GM12872 (cell line): ENCODE measurements at regions not wholly inside any gene's neighbourhood (a gene's known extent, or its start where the extent isn't known, plus 50 kb on each side); places are given as distances from the start of the nearest gene placed in this dataset.

Experiments
- TF ChIP-seq, protein P1 (sequence below): IDR thresholded peaks from 3 replicates; pipeline ENCODE4 v1.5.1; 2011; ENCODE audit warnings: low read depth, mild to moderate bottlenecking, low read length, moderate library complexity; ENCODE audit not compliant: insufficient read depth

DNA sequence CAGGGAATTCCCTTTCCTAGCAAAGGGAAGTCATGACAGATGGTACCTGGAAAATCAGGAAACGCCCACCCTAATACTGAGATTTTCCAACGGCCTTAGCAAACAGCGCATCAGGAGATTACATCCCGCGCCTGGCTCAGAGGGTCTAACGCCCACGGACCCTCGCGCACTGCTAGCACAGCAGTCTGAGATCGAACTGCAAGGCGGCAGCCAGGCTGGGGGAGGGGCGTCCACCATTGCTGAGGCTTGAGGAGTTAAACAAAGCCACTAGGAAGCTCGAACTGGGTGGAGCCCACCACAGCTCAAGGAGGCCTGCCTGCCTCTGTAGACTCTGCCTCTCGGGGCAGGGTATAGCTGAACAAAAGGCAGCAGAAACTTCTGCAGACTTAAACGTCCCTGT is 507.7 kb downstream of the ZIC3 start:
- TF ChIP-seq, protein P1, sequence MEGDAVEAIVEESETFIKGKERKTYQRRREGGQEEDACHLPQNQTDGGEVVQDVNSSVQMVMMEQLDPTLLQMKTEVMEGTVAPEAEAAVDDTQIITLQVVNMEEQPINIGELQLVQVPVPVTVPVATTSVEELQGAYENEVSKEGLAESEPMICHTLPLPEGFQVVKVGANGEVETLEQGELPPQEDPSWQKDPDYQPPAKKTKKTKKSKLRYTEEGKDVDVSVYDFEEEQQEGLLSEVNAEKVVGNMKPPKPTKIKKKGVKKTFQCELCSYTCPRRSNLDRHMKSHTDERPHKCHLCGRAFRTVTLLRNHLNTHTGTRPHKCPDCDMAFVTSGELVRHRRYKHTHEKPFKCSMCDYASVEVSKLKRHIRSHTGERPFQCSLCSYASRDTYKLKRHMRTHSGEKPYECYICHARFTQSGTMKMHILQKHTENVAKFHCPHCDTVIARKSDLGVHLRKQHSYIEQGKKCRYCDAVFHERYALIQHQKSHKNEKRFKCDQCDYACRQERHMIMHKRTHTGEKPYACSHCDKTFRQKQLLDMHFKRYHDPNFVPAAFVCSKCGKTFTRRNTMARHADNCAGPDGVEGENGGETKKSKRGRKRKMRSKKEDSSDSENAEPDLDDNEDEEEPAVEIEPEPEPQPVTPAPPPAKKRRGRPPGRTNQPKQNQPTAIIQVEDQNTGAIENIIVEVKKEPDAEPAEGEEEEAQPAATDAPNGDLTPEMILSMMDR: no peak

DNA sequence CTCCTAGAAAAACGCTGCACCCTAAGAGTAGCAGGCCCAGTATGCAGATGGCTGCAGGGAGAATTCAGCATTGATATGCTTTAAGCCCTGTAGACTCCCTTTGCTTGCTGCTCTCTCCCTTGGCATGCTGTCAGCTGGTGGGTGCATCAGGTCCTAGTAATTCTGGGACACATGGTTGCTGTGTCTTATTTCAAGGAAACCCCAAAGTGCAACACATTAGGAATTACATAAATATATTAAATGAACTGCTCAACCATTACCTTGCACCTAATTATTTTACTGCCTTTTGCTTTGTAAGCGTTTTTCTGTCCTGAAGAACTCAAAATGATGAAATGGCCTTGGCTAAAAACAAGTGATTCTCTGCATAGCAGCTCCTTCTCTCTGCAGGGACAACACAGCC is 516.3 kb downstream of the ZIC3 start:
- TF ChIP-seq, protein P1: no peak

DNA sequence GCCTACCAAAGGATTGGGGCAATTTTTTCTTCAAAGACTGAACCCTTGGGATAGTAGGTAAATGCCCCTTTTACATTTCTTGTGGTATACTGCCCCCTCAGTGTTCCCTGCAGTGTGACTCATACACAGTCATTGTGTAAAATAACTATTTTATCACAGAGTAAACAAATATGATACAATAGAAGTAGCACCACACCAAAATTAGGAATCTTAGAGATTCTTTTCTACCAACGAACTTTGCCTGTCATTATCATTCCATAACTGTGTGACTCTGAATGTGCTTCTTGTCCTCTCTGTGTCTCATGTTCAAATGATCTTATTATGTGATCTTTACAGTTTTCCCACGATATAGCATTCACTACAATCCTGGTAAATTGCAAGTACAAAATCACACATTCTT is 517.0 kb downstream of the ZIC3 start:
- TF ChIP-seq, protein P1: no peak

DNA sequence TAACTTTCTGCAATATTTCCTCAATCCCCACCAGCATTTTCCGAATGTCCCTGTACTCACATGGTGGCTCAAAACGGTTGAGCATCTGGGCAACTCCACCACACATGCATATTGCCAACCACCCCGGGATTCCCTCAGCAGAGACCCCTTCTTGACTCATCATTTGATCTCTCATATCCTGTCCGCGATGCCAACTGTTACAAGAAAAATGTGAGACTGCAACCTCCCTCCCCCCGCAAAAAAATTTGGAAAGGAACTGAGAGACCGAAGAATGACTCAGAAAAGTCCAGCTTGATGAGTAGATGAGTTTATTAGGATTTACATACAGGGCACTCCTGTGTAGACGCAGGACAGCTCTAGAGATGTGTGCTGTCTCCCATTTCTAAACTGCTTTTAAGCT is 561.4 kb downstream of the ZIC3 start:
- TF ChIP-seq, protein P1: no peak

DNA sequence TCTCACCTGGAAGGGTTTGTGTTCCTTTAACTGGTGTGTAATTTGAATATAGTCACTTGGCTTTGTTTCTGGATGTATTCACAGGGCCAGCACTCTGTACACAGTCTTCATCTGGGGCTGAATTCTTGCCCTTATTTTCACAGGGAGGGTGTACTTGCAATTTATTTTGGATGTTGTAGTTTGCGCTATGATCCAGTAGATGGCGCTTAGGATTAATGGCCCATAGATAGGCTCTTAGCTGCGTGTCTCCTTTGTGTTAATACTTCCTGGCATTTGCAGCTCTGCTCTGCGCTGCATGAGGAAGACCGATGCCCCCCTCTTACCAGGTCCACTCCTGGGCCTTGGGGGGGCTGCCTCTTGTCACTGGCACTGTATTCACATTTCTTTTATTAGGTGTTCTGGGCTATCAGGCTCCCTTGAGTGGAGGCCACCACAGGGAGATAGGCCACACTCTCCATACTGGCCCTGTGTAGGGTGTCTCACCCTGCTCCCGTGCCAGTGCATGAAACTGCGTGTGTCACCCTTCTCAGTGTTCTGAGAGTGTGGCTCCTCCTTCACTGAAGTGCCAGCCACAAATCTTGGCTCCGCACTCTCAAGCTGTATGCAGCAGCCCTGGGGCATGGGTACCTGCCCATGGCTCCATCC is 562.2 kb downstream of the ZIC3 start:
- TF ChIP-seq, protein P1: peak; percentile 64

DNA sequence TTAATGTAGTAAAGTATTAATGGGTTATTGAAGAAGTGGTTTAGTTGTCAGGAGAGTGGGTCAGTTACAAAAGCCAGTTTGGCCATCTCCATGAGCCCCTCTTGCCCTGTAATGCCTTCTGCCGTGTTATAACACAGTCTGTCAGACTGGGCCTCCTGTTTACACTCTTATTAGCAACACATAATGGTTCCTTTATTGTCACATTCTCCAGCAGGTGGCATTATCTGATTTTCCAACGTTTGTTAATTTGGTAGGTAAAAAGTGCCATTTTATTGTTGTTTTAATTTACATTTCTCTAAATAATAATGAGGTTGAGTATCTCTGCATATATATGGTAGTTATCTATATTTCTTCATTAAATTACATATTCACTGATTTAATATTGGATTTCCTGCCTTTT is 560.8 kb downstream of the FGF13 start:
- TF ChIP-seq, protein P1: no peak

DNA sequence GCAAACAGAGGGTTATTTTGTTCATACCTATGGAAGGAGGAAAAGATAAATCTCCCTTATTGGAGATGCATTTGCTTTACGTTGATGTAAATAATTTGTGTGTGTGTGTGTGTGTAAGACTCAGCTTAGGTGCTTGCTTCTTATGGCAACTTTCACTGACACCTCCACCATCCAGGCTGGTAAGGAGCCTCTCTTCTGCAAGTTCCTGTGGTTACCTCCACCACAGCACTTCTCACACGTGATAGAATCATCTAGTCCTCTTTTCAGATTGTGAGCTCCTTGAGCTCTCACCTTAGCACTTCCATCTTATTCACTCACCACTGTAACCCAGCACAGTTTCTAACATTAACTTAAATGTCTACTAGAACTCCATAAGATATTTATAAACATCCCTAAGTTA is 553.7 kb downstream of the FGF13 start:
- TF ChIP-seq, protein P1: no peak

DNA sequence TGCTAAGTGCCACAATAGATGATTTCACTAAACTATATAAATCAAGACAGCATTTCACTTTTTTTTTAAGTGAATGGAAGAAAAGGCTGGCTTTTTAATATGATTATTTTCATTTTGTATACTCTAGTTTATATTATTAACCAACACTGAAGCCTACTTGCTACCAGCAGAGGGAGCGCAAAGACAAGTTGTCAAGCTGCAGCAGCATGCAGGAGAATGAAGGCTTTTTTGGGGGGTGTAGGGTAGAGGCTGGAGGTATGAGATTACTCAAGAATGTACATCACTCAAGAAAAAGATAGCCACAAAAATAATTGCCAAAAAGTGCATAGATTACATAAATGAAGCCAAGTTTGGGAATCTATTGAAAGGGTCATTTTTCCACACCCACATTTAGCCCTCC is 519.5 kb downstream of the FGF13 start:
- TF ChIP-seq, protein P1: peak; percentile 26; the same call in 1 of the 3 replicates
